Kidney (tissue), 13 donors: ENCODE measurements at regions not wholly inside any gene's neighbourhood (a gene's known extent, or its start where the extent isn't known, plus 50 kb on each side); places are given as distances from the start of the nearest gene placed in this dataset.

Source experiments
- DNase-seq, 5 donors: peaks; one replicate each; pipeline ENCODE4 v3.0.0-alpha.2; 2013 to 2020
- FAIRE-seq: peaks from 2 replicates; lab custom pipeline; 2012; peaks lifted over from hg19 to GRCh38; lab: Jason Lieb, UNC
- H3K27ac ChIP-seq, 2 donors: one replicate each; pipeline ENCODE4 v1.7.0; 2013; ENCODE audit warnings: low read depth in 2 of 2, low read length in 2 of 2, inconsistent platforms in 1 of 2
- H3K27me3 ChIP-seq: one replicate; pipeline ENCODE4 v1.7.1; 2013; ENCODE audit warnings: low read length, inconsistent platforms; ENCODE audit not compliant: control insufficient read depth, insufficient read depth
- H3K36me3 ChIP-seq, 3 donors: one replicate each; pipeline versions ENCODE4 v1.7.0 to v1.7.1; 2013; ENCODE audit warnings: low read length in 3 of 3, control low read depth in 1 of 3, inconsistent platforms in 1 of 3; ENCODE audit not compliant: insufficient read depth in 3 of 3, control insufficient read depth in 2 of 3
- H3K4me1 ChIP-seq, 3 donors: one replicate each; pipeline versions ENCODE4 v1.7.0 to v1.7.1; 2013; ENCODE audit warnings: low read length in 3 of 3, inconsistent platforms in 1 of 3, low read depth in 1 of 3; ENCODE audit not compliant: control insufficient read depth in 2 of 3, insufficient read depth in 2 of 3
- H3K4me3 ChIP-seq, 3 donors: one replicate each; pipeline versions ENCODE4 v1.7.0 to v1.8.1; 2013; ENCODE audit warnings: low read length in 3 of 3, control low read depth in 1 of 3, inconsistent platforms in 1 of 3
- H3K9ac ChIP-seq, 3 donors: one replicate each; pipeline versions ENCODE4 v1.7.0 to v1.7.1; 2013; ENCODE audit warnings: low read length in 3 of 3, control low read depth in 1 of 3, inconsistent platforms in 1 of 3
- H3K9me3 ChIP-seq, 3 donors: one replicate each; pipeline versions ENCODE4 v1.7.0 to v1.7.1; 2013; ENCODE audit warnings: low read length in 3 of 3, control low read depth in 1 of 3, inconsistent platforms in 1 of 3; ENCODE audit not compliant: control insufficient read depth in 2 of 3, insufficient read depth in 1 of 3
- intact Hi-C: fragments of 100-400 bp; cut with DNase I; formaldehyde crosslinking; loops from one replicate; pipeline ENCODE4 v1.11.1; 2022
- TF ChIP-seq, protein P1 (sequence below): IDR thresholded peaks from 3 replicates; pipeline ENCODE4 v1.5.1; 2012; ENCODE audit warnings: mild to moderate bottlenecking, moderate library complexity, borderline replicate concordance; ENCODE audit not compliant: insufficient read depth; ENCODE audit errors: extremely low read depth
- donor health status: control.
- donor health status: control.
- donor health status: control.
- donor health status: control.
- donor health status: control.
- donor health status: DM: yes; HTN: yes; CAD: no.
- donor health status: Normal renal cell carcinoma (clear cell type).

DNA sequence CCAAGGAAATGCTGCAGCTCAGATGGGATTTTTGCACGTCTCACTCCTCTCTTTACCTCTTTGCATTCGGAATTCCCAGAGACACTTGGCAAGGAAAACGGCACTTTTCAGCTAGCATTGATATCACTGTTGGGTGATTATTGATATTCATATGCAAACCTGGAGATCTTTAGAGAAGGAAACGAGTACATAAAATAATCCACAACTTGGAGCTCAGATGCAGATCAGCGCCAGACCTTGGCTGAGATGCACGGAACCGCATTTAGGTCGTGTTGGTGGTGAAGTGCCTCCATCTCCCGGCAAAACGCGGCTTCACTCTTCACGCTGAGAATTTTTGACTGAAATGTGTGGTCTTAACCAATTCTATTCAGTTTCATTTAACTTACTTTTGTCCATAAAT is 77.2 kb upstream of the ARHGEF7 start:
- no peaks in the 10 kb centered on the region for H3K4me1 ChIP-seq
- no peaks in the 10 kb centered on the region for H3K27me3 ChIP-seq
- TF ChIP-seq, protein P1, sequence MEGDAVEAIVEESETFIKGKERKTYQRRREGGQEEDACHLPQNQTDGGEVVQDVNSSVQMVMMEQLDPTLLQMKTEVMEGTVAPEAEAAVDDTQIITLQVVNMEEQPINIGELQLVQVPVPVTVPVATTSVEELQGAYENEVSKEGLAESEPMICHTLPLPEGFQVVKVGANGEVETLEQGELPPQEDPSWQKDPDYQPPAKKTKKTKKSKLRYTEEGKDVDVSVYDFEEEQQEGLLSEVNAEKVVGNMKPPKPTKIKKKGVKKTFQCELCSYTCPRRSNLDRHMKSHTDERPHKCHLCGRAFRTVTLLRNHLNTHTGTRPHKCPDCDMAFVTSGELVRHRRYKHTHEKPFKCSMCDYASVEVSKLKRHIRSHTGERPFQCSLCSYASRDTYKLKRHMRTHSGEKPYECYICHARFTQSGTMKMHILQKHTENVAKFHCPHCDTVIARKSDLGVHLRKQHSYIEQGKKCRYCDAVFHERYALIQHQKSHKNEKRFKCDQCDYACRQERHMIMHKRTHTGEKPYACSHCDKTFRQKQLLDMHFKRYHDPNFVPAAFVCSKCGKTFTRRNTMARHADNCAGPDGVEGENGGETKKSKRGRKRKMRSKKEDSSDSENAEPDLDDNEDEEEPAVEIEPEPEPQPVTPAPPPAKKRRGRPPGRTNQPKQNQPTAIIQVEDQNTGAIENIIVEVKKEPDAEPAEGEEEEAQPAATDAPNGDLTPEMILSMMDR: no peak
- FAIRE-seq: no peak
- H3K36me3 ChIP-seq: no peaks in the 10 kb centered on the region
- no peak for DNase-seq
- H3K9ac ChIP-seq: no peak overlapping the region
- H3K4me3 ChIP-seq: no peak overlapping the region
- intact Hi-C loops: no loop called here
- H3K9me3 ChIP-seq: no peaks in the 10 kb centered on the region
- no peak overlapping the region for H3K27ac ChIP-seq

DNA sequence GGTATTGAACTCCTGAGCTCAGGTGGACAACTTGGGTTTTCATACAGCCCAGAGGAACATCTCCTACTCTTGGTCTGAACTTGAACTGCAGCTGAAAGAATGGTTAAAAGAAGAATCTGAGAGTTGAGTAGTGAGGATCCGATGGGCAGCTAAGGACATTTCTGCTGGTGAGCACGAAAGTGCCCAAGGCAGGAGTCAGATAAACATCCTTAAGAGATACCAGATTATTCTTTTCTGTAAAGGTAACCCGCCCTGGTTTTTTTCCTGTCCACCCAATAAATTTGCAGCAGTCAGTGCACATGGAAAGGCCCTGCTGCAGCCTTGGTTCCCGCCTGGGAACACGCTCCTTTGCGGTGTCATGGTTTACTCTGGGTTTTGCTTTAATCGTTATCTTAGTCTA is 78.4 kb upstream of the ARHGEF7 start:
- H3K4me1 ChIP-seq: no peaks in the 10 kb centered on the region
- intact Hi-C loops: no loop called here
- TF ChIP-seq, protein P1: no peak
- H3K27ac ChIP-seq: no peak overlapping the region
- H3K27me3 ChIP-seq: no peaks in the 10 kb centered on the region
- no peak overlapping the region for H3K4me3 ChIP-seq
- H3K36me3 ChIP-seq: no peaks in the 10 kb centered on the region
- DNase-seq: no peak
- no peak overlapping the region for H3K9ac ChIP-seq
- FAIRE-seq: no peak
- no peaks in the 10 kb centered on the region for H3K9me3 ChIP-seq

DNA sequence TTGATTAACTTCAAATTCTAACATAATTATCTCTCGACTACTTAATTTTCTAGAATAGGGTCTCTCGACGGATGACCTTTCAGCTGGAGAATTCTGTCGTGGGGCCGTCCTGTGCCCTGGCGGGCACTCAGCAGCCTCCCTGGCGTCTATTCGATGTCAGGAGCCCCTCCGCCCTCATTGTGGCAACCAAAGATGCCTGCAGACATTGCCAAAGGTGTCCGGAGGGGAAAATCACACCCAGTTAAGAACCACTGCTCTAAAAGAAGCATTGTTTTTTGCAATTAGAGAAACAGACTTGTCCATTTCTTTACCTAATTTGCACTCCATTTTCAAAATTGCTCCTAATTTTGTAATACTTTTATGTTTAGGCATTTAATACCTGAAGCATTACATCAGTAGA is 79.2 kb upstream of the ARHGEF7 start:
- H3K36me3 ChIP-seq: no peaks in the 10 kb centered on the region
- H3K27ac ChIP-seq: no peak overlapping the region
- intact Hi-C loops: no loop called here
- DNase-seq: no peak
- H3K9me3 ChIP-seq: no peaks in the 10 kb centered on the region
- H3K9ac ChIP-seq: no peak overlapping the region
- FAIRE-seq: no peak
- no peaks in the 10 kb centered on the region for H3K4me1 ChIP-seq
- H3K27me3 ChIP-seq: no peaks in the 10 kb centered on the region
- TF ChIP-seq, protein P1: no peak
- no peak overlapping the region for H3K4me3 ChIP-seq

DNA sequence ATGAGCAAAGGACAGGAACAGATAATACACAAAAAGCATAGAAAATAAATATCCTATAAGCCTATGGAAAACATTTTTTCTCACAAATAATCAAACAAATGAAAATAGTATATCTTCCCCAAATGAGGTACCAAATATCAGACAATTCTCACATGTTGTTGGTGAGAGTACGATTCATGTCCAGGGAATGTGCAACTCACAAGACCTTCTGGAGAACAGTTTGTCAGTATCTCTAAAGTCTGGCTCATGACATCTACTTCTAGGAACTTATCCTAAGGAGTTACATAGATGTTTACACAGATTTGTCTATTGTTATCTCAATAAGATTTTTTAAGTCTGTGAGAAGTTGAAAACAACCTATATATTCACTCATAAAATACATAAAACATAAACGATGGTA is 80.3 kb upstream of the ARHGEF7 start:
- Histone ChIP-seq H3K4me3 (no peak overlapping the region), H3K9ac (no peak overlapping the region)
- no peak for FAIRE-seq

More for the DNA sequence above, 80.3 kb upstream of the ARHGEF7 start:
- no peaks in the 10 kb centered on the region for H3K4me1 ChIP-seq
- H3K36me3 ChIP-seq: no peaks in the 10 kb centered on the region
- TF ChIP-seq, protein P1: no peak
- DNase-seq: no peak
- no peaks in the 10 kb centered on the region for H3K27me3 ChIP-seq
- intact Hi-C loops: no loop called here
- no peak overlapping the region for H3K27ac ChIP-seq
- no peaks in the 10 kb centered on the region for H3K9me3 ChIP-seq
